HG02852 (cell line): ENCODE measurements at regions not wholly inside any gene's neighbourhood (a gene's known extent, or its start where the extent isn't known, plus 50 kb on each side); places are given as distances from the start of the nearest gene placed in this dataset.

Source experiments
- ATAC-seq: cut with Tn5 transposase; IDR thresholded peaks from one replicate; pipeline ENCODE4 v1.9.1; 2021; ENCODE audit warnings: mild to moderate bottlenecking, moderate library complexity; ENCODE audit not compliant: unreplicated experiment

DNA sequence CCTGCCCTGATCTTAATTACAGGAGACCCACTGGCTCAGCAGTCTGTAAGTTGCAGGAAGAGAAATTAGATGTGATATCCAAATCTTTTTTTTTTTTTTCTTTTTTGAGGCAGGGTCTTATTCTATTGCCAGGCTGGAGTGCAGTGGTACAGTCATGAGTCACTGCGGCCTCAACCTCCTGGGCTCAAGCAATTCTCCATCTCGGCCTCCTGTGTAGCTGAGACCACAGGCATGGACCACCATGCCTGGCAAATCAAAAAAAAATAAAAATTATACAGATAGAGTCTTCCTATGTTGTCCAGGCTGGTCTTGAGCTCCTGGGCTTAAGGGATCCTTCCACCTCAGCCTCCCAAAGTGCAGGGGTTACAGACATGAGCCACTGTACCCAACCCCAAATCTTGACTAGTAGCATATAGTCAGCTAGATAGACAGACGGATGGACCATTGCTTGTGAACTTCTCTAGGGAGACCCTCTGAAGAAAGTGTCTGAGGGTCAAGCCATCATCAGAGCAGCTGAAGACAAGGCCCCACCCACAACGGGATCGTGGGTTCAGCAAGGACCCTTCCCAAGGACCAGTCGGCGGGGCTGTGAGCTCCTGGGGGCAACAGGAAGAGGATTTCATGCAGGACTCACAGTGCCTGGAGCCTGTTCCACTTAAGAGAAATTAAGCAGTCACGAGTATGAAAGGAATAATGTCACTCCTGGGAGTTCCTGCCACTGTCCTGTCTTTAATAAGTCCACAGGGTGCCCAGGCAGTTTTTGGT, 222.7 kb downstream of the ANKRD60 start:
- no peak for ATAC-seq

DNA sequence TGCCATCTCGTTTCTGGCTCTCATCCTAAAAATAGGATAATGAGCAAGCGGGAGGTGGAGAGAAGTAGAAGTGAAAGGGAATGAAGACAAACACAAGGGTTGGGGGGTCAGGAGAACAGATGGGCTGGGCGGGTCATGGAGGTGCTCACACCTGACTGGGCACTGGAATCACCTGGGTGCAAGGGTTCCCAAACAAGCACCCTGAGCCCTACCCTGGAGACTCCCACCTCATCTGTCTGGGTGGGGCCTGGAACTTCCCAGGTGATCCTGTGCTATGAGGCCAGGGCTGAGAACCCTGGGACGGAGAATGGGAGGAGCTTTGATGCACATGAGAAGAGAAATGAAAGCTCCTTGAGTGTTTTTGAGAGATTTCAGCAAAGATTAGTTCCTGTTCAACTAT, 223.6 kb downstream of the ANKRD60 start:
- ATAC-seq = no peak

DNA sequence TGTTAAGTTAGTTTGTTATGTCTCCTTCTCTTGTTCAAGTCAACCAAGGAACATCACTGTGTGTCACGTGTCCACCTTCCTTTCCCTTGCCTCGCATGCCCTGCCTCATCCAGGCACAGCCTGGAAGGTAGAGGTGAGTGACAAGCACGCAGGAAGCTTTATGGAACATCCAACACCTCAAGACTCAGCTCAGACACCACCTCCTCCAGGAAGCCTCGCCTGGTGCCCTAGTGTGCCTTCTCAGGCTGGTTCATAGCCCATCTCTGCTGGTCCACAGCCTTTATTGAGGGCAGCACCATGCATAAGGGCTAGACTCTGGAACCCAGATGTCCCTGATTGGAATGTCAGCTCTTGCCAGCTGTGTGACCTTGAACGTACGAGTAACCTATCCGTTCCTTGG, 224.3 kb downstream of the ANKRD60 start:
- no peak for ATAC-seq

DNA sequence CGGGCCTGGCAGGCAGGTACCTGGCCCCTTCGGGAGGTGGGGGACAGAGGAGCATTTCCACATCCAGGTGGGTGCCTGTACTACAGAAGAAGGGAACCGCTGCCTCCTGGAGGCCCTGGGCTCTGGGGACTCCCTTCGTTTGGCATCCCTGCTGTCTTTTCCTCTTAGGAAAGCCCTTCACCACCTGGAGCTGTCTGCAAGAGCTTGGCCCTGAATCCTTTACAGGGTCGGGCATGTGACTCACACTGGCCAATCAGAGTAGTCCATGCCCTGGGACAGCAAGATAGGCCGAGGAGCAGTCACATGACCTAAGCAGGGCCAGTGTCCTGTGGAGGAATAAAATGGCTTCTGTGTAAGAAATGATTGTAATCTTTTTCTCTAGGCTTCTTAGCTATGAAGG, 224.9 kb downstream of the ANKRD60 start:
- no peak for ATAC-seq

DNA sequence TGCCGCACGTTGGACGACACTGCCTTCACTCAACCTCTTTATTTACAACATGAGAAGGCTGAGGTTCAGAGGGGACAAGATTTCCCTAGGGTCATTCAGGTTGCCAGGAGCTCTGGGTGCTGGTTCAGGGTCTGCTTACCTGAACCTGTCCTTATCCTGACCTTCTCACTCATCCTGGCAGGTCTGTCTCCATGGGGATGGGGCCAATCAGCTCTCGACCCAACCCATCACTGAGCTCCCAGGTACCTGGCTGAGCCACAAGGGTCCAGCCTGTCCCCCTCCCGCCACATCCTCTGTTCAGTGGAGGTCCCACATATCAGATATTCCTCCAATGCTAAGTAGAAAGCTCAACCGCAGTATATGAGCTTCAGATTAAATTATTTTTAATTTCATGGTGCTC, 225.6 kb downstream of the ANKRD60 start:
- ATAC-seq = no peak

DNA sequence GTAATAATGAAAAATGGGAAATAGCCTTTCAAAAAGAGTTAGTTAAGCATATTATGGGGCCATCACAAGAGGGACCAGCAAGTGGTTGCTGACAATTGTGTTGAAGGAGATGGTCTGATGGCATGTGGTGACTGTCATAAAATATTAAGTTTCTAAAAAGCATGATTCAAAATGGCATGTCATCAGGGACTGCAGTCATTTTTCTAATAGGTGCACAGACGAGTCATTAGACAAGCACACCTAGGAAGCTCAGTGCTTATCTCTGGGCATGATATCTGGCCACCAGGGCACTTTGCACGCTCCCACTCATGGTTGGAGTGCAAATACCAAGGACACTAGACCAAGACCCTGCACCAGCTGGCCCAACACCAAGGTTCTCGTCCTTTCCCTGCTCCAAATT, 226.5 kb downstream of the ANKRD60 start:
- no peak for ATAC-seq

DNA sequence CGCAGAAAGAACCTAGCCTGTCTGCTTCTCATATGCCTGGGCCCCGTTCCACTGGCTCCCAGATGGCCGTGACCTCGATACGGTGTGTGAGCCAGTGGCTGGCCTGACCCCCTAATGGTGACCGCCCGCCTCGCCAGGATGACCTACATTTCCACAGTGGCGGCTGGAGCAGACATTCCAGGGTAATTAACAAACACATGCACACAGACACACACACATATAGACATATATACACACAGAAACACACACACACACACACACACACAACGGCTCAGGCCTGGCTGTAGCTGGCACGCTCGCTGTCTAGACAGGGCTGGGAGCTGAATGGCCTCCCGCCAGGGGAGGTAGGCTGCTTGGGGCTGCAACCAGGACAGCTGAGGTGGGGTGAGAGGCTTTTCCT, 227.1 kb downstream of the ANKRD60 start:
- no peak for ATAC-seq

DNA sequence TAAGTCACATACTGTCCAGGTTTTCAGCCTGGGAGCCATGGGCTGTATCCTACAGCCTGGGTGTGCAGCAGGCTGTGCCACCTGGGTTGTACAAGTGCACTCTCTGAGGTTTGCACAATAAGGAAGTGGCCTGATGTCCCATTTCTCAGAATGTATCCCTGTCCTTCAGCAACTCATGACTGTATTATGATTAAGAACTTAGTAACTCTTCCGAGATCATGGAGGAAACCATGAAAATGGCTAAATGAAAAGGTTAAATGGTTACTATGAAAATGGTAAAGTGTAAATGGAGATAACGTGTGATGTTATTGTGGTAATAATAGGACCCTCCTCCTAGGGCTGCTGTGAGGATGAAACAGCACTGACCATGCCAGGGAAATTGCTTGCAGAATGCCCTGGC, 227.6 kb downstream of the ANKRD60 start:
- ATAC-seq = no peak

DNA sequence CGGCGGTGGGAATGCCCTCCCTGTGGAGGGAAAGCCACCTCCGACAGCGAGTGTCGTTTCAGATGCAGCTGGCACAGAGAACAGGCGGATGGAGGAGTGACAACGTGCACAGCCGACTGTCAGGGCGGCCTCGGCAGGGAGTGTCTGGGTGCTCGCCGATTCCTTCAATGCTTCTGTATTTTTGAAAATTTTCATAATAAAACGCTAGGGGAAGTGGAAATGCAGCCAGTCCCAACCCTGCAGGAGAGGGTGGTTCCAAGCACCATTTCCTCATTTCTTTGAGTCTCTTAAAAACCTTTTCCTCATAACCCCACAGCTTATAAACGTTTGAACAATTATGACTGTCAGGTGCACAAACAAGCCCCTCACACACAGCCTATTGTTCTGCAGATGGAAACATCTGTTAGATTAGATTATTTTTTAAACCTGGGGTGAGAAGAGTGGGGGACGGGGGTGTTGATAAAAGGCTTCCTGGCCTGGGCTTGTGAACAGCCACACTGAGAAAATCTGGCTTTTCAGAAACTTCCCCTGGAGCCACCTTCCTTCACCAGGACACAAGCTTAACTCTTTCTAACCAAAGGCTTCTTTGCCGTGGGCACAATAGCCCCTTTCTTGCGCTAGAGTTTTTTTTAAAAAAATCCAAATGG, 228.9 kb downstream of the ANKRD60 start:
- no peak for ATAC-seq

DNA sequence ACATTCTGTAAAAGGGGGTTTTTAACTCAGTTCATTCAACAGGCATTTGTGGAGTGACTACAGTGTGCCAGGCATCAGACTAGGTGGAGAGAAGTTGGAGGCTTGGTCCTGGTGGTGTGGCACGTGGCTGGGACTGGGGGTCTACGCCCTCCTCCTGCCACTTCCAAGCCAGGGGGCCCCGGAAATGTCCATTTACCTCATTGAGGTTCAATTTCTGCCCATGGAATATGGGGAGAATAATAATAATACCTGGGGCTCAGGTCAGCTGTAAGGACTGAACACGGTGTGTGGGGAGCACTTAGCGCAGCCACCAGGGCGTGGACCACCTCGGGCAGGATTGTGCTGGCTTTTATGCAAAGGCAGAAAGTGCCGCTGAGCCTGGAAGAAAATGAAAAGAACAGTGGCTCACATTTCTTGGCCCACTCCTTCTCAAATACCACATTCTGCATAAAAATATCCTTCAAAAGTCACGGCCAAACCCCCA, 229.4 kb downstream of the ANKRD60 start:
- ATAC-seq = no peak

DNA sequence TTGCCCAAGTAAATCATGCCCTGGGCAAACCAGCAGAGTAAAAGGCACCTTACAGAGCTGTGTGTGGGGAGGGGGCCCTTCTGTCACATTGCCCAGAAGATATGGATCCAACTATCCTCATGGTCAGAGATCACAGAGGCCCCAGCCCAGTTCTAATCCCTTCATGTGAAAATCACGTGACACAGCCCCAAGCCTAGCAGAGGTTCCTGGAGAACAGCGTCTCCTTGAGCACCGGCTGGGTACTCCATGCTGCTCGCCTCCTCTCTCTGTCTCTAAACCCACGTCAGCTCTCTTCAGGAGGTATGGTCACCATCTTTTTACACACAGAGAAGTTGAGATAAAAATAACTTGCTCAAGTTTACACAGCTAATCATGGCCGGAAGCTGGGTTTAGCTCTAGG, 230.2 kb downstream of the ANKRD60 start:
- no peak for ATAC-seq

DNA sequence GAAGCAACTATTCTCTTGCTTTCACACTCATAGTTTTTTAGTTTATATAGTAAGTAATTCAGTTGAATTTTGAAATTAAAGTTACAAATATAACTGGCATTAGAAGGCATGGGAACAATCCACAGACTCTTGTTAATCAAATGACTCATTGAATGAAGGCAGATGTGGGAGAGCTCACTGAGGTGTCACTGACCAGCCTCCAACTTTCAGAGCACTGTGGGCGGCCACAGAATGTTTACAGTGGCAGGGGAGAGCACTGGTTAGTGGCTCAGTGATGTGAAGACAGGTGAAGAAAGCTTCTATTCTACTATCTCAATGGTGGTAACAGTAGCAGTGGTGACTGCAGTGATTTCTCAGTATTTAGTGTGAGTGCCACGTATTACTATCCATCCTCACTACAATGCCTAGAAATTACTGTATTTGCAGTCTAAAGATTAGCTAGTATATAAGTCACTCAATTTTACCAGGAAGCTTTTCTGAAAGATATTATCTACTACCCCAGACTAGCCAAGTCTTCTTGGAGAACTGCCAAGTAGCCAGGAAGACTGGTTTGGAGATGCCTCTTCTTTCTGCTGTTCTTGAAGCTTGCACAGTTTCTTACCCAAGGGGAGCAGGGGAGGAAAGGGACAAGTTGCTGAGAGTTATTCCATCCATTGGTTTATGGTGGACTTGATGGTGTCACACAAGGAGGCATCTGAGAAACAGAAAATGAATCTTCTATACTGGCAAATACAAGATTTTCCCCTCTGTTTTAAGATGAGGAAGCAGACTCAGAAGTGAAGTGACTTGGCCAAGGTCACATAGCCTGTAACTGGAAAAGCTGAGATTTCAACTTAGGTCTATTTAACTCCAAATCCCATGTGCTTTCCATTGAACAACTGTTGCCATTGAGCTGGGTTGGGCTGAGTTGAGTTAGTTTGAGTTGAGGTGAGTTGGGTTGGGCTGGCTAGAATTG, 231.2 kb downstream of the ANKRD60 start:
- no peak for ATAC-seq

DNA sequence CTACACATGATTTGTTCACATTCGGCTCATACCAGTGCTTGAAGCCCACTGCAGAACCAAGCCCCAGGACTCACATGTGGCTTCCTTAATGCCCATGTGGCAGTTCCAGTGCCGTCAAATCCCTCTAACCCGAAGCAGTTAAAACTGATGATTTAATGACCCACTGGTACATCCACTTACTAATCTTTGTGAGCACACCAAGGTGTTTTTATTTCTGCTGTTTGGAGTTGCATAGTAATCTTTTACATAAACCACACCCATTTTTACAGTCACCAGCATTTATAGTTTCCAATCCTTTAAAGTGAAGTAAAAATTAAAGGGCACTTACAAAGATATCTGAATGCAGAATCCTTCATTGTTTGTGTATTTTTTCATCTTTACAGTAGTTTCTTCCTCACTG, 232.0 kb downstream of the ANKRD60 start:
- ATAC-seq = no peak

DNA sequence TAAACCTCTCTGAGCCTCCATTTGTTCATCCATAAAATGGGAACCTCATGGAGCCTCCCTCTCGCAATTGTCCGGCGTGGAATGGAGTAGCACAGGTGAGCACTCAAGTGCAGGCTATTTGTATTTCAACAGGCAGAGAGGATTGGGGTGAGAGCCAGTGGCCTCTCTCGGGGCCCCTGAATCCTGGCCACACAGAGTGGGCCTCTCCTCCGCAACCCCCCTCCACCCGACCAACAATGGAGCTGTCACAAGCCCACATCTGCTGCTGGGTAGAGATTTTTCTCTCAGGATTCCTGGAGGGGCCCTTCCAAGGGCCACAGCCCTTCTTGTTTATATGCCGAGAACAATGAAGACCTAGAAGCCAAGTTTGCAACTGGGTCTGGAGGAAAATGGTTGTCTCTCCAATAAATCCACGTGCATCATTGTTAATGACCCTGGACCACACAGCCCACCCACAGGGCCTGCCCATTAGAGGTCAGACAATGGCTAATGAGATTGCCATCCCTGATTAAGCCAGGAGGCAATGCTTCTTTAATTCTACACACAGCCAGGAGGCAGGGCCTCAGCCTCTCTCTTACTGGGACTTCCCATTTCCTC, 233.0 kb downstream of the ANKRD60 start:
- ATAC-seq = no peak

DNA sequence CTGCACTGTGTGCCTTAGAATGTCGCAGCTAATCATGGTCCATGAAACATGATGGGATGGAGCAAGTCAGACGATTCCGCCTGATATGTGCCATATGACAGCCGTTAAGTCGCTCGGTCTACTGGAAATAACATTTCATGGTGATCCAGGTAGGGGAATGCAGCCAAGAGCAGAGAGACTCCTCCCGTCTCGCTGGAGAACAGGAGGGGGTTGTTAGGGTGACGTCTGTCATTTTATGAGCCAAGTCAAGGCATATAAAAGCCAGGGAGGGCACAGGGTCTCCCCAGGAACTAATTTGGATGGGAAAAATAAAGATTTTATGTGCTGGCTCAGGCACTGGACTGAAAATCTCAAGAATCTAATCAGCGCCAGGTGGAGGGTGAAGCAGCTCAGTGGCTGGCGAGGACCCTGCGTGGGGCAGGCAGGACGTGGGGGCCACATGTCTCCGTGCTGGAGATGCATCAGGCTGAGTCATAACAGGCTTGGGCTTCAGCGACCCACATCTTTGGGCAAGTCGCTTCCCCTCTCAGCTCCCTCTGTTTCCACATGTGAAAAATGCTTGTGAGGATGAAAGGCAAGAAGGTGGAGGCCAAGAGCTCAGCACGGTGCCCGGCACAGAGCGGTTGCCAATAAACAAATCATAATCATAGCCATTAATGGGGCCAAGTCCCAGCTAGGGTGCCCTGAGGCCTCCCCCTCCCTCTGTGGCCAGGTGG, 234.6 kb downstream of the ANKRD60 start:
- ATAC-seq = no peak

DNA sequence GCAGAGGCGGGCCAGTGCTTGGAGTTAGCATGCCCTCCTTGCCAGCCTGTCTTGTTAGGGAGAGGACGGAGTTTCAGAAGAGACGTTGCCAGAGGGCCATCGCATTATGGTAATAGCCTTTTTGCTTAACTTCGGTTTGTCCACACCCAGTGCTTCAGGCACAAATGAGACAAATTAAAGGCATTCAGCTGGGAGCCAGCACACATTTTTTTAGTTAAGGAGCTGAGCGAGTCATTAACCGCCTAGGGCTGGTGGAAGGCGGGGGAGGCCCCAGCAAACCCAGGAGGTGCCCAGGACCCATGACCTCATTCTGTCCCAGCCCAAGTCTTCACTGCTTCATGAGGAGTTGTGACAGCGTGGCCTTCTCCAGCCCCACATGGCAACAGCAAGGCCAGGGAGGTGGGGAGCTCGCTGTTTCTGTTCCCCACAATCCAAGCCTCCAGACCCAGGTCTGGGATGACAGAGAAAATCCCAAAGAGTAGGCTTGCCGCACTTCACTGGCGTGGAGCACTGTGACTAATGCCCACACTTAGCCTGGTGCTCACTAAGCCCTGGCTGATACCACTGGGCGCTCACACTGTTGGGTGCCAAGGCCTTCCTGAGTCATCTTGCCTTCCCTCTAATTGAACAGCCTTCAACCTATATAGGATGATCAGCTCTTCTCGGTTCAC, 237.1 kb downstream of the ANKRD60 start:
- no peak for ATAC-seq

DNA sequence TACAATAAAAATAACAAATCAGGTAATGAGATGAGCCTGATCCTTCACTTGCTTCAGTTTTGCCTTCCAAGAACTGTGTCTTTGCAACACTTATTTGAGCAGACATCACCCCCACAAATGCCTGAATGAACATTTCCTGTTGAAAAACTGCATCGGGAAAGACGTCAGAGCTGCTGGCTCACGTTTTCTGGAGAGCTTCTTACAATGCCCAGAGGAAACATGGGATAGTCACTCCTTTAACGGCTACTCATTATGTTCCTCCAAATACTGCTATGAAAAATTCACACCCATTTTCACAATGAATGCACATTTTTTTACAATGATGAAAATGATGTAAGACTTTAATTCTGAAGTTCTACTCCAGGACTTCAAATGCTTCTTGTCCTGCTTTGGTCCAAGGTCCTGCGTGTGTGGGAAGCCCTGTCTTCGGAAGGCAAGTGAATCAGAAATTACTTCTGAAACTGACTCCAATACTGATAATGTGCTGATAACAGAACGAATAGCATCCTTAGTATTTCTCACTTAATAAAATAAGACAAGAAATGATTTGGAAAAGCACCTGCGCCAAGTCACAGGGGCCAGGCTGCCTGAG, 238.0 kb downstream of the ANKRD60 start:
- no peak for ATAC-seq

DNA sequence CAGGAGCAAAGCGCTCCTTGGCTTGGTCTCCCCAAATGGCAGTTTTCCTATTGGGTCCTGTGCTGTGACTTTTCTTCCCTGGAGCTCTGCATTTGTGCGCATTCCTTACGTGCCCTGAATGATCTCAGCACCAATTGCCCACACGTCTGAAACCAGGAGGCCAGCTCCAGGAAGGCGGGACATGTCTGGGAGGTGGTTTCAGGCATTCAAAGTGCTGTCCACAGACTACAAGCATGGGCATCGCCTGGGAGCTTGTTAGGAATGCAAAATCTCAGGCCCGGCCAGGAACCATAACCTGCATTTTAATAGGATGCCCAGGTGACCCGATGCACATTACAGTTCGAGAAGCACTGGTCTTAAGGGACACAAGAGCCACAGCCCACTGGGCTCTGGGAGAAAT, 239.6 kb downstream of the ANKRD60 start:
- ATAC-seq = no peak

DNA sequence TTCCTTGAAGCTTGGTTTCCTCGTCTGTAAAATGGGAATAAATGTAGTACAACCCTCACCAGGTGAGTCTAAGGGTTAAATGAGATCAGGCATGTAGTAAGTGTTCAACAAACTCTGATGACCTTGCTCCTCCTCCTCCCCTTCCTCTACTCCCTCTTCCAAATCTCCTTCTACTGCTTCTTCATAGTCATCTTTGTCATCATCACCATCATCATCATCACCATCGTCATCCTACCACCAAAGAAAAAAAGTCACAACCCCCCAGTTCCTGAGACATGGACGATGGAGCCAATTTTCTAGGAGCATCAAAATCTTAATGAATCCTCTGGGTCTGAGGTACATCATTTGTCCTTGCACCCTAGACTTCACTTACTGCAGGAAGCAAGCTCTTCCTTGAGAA, 240.0 kb downstream of the ANKRD60 start:
- ATAC-seq = no peak

DNA sequence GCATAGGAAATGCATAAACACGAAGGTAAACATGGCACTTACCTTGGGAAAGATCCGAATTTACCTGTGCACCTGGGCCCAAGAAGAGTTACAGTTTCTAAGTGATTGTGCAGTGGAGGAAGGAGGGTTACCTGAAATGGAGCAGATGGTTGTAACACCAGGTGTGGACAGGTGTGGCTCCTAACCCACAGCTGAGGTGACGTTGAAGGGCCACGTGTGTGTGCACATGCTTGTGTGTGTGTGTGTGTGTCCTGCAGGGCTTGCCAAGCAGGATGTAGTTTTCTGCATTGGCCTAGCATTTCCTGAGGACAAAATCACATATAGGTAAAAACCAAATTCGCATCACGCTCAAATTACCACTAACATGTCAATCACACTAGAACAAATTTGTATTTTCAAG, 240.8 kb downstream of the ANKRD60 start:
- ATAC-seq = no peak
